H1 (cell line): ENCODE measurements at regions not wholly inside any gene's neighbourhood (a gene's known extent, or its start where the extent isn't known, plus 50 kb on each side); places are given as distances from the start of the nearest gene placed in this dataset.

ENCODE experiments used
- TF ChIP-seq, protein P1 (sequence below): IDR thresholded peaks from 2 replicates; pipeline ENCODE4 v1.6.1; 2011; ENCODE audit warnings: low read length, improper control_type of control experiment

- TF ChIP-seq, protein P1, sequence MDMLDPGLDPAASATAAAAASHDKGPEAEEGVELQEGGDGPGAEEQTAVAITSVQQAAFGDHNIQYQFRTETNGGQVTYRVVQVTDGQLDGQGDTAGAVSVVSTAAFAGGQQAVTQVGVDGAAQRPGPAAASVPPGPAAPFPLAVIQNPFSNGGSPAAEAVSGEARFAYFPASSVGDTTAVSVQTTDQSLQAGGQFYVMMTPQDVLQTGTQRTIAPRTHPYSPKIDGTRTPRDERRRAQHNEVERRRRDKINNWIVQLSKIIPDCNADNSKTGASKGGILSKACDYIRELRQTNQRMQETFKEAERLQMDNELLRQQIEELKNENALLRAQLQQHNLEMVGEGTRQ, result no peak
Measured at GRCh38 chr4:15232366-15233263, 195.2 kb upstream of the C1QTNF7 start (continued).
